GM19324 (cell line): ENCODE measurements at regions not wholly inside any gene's neighbourhood (a gene's known extent, or its start where the extent isn't known, plus 50 kb on each side); places are given as distances from the start of the nearest gene placed in this dataset.

Experiments
- ATAC-seq: cut with Tn5 transposase; IDR thresholded peaks from one replicate; pipeline ENCODE4 v1.9.1; 2021; ENCODE audit warnings: mild to moderate bottlenecking, moderate library complexity; ENCODE audit not compliant: unreplicated experiment, low FRiP score

- no peak for ATAC-seq
These were observed 560.9 kb downstream of the MED13L start for GRCh38 chr12:115716551-115716950.

DNA sequence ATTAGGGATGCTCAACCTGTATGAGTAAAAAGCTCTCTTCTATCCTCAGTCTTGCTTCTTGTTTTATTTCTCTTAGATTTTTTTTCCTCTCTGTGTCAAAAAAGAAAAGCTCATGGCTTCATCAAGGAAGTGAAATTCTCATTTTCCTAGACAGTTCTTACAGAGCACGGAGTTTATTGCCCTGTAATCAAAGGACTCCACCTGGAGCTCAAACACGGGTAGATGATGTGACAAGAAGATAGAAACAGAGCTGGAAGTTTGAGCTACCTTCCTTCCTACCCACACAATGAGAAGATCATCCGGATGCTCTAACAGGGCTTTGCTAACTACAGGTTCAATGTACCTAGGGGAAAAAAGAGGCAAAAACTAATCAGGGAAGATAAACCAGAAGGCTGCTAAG, 564.8 kb downstream of the MED13L start:
- no peak for ATAC-seq

DNA sequence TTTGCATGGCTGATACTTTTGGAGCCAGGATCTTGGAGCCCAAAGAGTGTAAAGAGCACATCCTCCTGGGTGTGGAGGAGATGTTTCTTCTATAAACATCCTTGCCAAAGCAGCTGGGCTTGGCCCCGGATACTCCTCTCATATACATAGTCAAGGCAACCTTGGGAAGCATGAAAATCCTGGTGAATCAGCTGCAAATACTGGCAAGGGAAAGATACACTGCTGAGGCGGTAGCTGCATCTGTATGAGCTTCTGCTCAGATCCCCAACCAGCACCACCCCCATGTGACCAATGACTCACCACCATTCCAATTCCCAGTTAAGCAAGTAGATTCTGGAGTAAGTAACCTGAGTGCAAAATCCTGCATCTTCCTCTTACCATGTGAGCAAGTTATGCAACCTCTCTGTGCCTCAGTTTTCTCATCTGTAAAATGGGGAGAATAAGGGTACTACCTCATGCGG, 567.4 kb downstream of the MED13L start:
- no peak for ATAC-seq

DNA sequence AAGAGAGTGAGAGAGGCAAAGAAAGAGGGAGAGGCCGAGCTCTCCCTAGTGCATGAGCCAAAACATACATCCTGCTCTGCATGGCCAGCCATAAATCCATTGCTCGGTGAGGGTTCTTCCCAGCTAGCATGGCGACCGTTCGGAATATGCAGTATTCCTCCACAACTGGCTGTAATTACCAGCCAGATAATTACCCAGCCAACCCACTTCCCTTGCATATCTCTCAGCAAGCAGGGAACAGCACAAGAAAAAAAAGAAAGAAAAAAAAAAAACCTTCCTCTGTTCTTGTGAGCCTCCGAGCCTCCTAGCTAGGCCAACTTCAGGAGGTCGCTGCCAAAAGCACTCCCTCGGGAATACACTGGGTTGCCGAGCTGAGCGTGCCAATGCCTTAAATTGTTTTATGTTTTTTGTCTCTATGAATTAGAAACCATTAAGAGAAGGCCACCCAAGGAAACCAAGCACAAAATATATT, 567.9 kb downstream of the MED13L start:
- ATAC-seq, result no peak

DNA sequence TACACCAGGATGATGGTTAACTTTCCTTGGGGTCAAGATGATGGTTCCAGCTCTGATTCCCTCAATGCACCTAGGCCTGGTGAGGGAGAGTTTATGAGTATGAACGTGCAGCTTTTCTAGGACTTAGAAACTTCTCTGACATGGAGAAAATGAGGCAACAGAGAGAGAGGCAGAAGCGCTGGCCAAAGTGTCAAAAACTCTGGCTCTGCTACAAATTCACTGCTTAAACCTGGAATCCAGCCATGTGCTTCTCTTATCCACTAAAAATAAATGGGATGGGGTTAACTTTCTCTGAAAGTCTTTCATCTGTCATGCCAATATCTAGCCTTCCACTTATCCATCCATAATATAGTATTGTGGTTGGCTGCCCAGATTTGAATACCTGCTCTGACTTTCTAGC, 568.7 kb downstream of the MED13L start:
- ATAC-seq, result no peak

- no peak for ATAC-seq
These were observed 576.5 kb downstream of the MED13L start for GRCh38 chr12:115700896-115701465.

GRCh38 chr12:115700081-115700480, 577.4 kb downstream of the MED13L start:
- ATAC-seq, result no peak

GRCh38 chr12:115698257-115698656, 579.2 kb downstream of the MED13L start:
- no peak for ATAC-seq

DNA sequence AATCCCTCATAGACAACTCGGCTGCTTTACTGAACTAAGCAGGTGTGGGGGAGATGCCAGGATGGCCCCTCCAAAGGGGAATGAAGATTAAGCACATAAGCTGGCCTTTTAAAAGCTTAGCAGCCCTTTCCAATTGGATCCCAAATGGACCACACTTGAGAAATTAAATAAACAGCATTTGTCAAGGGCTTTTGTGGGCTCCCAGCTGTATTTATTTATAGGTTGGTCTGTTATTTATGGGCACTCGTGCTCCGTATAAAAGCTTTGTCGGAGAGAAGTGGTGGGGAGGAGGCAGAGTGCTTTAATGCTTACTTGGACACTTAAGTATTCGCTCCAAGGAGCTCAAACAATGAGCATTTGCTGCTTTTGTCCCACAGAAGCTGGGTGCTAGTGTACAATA, 580.2 kb downstream of the MED13L start:
- ATAC-seq, result no peak

GRCh38 chr12:115694564-115694963, 582.9 kb downstream of the MED13L start:
- ATAC-seq, result no peak

GRCh38 chr12:115693970-115694369, 583.5 kb downstream of the MED13L start:
- ATAC-seq, result no peak

GRCh38 chr12:115691123-115691522, 586.4 kb downstream of the MED13L start:
- no peak for ATAC-seq

- ATAC-seq, result no peak
These were observed 590.4 kb downstream of the MED13L start for GRCh38 chr12:115687094-115687493.

DNA sequence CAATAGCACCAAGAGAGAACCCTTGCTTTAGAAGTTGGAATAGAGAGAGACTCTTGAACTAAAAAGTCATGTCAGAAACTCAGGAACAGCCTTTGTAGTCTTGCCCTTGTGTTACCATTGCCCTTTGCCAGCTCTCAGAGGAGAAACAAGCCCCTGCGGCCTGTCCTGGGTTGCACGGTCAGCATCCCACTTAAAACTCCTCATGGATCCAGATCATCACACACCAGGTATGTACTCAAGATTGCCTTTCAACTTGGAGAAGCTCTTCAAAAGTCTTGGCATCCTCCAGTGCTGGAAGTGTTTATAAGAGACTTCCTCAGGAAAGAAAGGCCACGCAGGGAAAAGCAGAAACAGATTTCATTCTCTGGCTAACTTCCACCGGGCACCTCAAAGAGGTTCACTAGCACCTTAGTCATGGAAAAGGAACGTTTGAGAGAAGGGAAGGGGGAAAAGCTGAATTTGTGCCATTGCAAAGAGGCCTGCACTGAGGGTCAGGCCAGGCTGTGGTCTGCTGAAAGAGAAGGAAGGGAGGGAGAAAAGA, 594.2 kb downstream of the MED13L start:
- no peak for ATAC-seq

- ATAC-seq, result no peak
These were observed 596.5 kb downstream of the MED13L start for GRCh38 chr12:115680967-115681366.

GRCh38 chr12:115672506-115673080, 604.9 kb downstream of the MED13L start:
- ATAC-seq, result no peak

DNA sequence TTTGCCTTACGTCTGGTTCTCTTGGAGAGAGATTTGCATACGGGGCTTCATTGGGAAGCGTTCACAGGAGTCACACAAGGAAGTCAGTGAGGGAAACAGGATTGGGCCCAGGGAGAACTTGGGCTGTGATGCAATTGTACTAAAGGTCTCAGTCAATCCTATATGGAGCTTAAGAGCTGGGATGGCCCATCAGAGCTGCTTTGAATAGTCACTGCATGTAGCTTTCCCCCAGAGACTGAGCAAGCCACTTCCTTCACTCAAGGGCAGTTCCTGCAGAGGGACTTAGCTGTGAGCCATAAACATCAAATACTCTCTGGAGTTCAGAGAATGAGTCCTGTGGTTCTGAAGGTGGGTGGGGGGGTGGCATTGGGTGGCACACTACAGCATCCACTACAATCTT, 605.4 kb downstream of the MED13L start:
- no peak for ATAC-seq

- ATAC-seq, result no peak
These were observed 606.6 kb downstream of the MED13L start for GRCh38 chr12:115670869-115671268.

GRCh38 chr12:115667116-115667515, 610.4 kb downstream of the MED13L start:
- no peak for ATAC-seq

- ATAC-seq, result no peak
These were observed 611.3 kb downstream of the MED13L start for GRCh38 chr12:115666168-115666567.

GRCh38 chr12:115661112-115661511, 616.4 kb downstream of the MED13L start:
- ATAC-seq, result no peak

- no peak for ATAC-seq
These were observed 617.2 kb downstream of the MED13L start for GRCh38 chr12:115660211-115660805.
